ENCODE measurements at regions not wholly inside any gene's neighbourhood (a gene's known extent, or its start where the extent isn't known, plus 50 kb on each side); places are given as distances from the start of the nearest gene placed in this dataset.

- FAIRE-seq: no peak
- TF ChIP-seq POLR2AphosphoS5 (IDR thresholded peaks at IDR 0.05; ENCODE audit: low read depth, low read length): no peak
- TF ChIP-seq POLR2A (IDR thresholded peaks at IDR 0.05; ENCODE audit: low read depth, low read length): no peak
- TF ChIP-seq TAF1 (IDR thresholded peaks at IDR 0.05; ENCODE audit: borderline replicate concordance, low read depth, low read length): no peak
- no peak for DNase-seq (ENCODE audit: insufficient read length)
Measured at GRCh38 chr10:8563478-8563877, 509.0 kb downstream of the GATA3 start.

DNA sequence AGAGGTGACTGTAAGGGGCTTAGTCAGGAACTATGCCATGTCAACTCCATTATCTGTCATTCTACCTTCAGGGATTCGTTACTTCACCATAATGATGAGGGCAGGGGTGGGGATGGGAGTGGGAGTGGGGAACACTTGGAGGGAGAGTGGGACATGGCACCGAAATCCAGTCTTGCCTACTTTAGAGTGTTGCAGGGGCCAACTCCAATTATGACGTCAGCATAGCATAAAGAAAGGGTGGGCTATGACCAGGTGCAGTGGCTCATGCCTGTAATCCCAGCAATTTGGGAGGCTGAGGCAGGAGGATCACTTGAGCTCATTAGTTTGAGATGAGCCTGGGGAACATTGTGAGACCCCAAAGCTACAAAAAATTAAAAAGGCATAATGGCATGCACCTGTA lies 512.2 kb downstream of the GATA3 start:
- FAIRE-seq (no peak), DNase-seq (ENCODE audit: insufficient read length) (no peak)
- TF ChIP-seq TAF1 (IDR thresholded peaks at IDR 0.05; ENCODE audit: borderline replicate concordance, low read depth, low read length): no peak
- TF ChIP-seq POLR2A (IDR thresholded peaks at IDR 0.05; ENCODE audit: low read depth, low read length): no peak
- no peak for TF ChIP-seq POLR2AphosphoS5 (IDR thresholded peaks at IDR 0.05; ENCODE audit: low read depth, low read length)

GRCh38 chr10:8568401-8568800 lies 513.9 kb downstream of the GATA3 start:
- FAIRE-seq (no peak), DNase-seq (ENCODE audit: insufficient read length) (no peak)
- TF ChIP-seq POLR2AphosphoS5 (IDR thresholded peaks at IDR 0.05; ENCODE audit: low read depth, low read length) (no peak), TAF1 (IDR thresholded peaks at IDR 0.05; ENCODE audit: borderline replicate concordance, low read depth, low read length) (no peak), POLR2A (IDR thresholded peaks at IDR 0.05; ENCODE audit: low read depth, low read length) (no peak)

DNA sequence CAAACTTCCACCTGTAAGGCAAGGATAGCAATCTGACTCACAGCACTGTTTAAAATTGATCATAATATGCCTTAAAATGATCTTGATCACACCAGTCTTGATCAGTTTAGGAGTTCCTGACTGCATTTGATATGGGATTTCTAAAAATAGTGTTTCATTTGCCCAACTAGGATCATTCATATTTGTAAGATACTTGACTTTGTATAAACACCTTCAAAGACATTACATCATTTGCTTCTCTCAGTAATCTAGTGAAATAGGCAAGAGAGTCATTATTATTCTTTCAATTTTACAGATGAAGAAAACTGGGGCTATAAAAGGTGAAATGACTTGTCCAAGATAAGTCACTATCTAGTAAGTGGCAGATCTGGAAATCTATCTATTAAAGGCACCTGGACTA lies 521.1 kb downstream of the GATA3 start:
- TF ChIP-seq POLR2A (IDR thresholded peaks at IDR 0.05; ENCODE audit: low read depth, low read length): no peak
- no peak for TF ChIP-seq POLR2AphosphoS5 (IDR thresholded peaks at IDR 0.05; ENCODE audit: low read depth, low read length)
- TF ChIP-seq TAF1 (IDR thresholded peaks at IDR 0.05; ENCODE audit: borderline replicate concordance, low read depth, low read length): no peak
- no peak for FAIRE-seq
- DNase-seq (ENCODE audit: insufficient read length): no peak

DNA sequence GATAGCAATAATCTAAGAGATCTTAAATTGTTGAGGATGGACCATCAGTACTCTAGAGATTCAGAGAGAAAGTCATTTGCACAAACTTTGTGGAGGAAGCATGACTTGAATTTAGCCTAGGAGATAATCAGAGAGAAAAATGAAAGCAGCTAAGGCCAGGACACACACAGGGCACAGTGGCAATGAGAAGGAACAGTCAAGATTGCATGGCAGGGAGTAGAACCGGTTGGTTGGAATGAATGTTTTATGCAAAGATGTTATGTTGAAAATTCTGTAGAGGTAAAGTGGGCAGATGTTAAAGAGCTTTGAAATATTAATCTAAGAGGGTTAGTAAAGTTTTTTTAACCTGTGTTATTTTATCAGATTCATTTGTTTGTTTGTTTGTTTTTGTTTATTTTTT lies 521.8 kb downstream of the GATA3 start:
- TF ChIP-seq TAF1 (IDR thresholded peaks at IDR 0.05; ENCODE audit: borderline replicate concordance, low read depth, low read length) (no peak), POLR2AphosphoS5 (IDR thresholded peaks at IDR 0.05; ENCODE audit: low read depth, low read length) (no peak), POLR2A (IDR thresholded peaks at IDR 0.05; ENCODE audit: low read depth, low read length) (no peak)
- FAIRE-seq: no peak
- no peak for DNase-seq (ENCODE audit: insufficient read length)

- TF ChIP-seq POLR2AphosphoS5 (IDR thresholded peaks at IDR 0.05; ENCODE audit: low read depth, low read length) (no peak), POLR2A (IDR thresholded peaks at IDR 0.05; ENCODE audit: low read depth, low read length) (no peak)
- FAIRE-seq: no peak
- no peak for DNase-seq (ENCODE audit: insufficient read length)
Measured at GRCh38 chr10:8576911-8577310, 522.4 kb downstream of the GATA3 start.

DNA sequence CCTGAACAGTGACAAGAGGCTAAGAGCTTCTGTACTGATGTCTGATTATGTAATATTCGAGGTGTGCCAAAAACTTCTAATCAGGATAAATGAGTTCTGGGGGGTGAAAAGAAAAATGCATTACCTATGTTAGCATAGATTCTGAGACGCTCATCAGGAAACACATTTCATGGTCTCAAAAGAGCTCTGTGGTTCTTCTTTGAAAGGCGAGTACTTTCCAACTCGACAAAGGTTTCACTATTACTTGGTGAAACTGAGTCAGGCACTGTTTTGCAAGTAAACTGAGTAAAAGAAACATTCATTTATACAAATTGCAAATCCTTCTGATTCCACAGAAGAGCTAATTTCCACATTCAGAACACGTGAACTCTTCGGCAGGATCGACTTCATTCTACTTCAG lies 523.2 kb downstream of the GATA3 start:
- DNase-seq (ENCODE audit: insufficient read length) (no peak), FAIRE-seq (no peak)
- TF ChIP-seq POLR2A (IDR thresholded peaks at IDR 0.05; ENCODE audit: low read depth, low read length): no peak

GRCh38 chr10:8581521-8582225 lies 527.2 kb downstream of the GATA3 start:
- TF ChIP-seq POLR2AphosphoS5 (IDR thresholded peaks at IDR 0.05; ENCODE audit: low read depth, low read length) (no peak), TAF1 (IDR thresholded peaks at IDR 0.05; ENCODE audit: borderline replicate concordance, low read depth, low read length) (no peak), POLR2A (IDR thresholded peaks at IDR 0.05; ENCODE audit: low read depth, low read length) (no peak)
- DNase-seq (ENCODE audit: insufficient read length): no peak
- no peak for FAIRE-seq

DNA sequence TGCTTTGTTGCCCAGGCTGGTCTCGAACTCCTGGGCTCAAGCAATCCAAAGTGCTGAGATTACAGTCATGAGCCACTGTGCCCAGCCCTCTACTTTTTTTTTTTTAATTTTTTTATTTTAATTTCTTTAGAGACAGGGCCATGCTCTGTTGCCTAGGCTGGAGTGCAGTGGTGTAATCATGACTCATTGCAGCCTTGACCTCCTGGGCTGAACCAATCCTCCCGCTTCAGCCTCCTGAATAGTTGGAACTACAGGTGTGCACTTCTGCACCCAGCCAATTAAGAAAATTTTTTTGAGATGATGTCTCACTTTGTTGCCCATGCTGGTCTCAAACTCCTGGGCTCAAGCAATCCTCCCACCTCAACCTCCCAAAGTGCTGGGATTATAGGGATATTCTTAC lies 528.6 kb downstream of the GATA3 start:
- no peak for FAIRE-seq
- TF ChIP-seq POLR2AphosphoS5 (IDR thresholded peaks at IDR 0.05; ENCODE audit: low read depth, low read length) (no peak), POLR2A (IDR thresholded peaks at IDR 0.05; ENCODE audit: low read depth, low read length) (no peak)
- no peak for DNase-seq (ENCODE audit: insufficient read length)

DNA sequence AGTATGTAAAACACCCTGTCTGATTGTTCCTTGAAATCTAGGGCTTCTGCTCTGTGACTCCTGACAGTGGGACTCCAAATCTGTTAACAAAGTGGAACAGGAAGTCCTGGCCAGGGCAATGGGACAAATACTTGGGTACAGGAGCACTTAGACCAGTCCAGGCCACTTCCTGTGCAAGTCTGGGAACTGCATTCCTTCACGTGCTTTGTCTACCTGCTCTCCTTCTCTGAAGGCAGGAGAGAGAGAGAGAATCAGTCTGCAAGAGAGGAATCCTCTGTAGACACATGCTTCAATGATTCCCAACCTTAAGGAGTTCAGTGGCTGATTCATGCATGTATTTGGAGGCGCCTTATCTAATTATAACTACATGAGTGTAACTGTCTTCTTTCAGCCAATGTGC lies 530.2 kb downstream of the GATA3 start:
- FAIRE-seq (no peak), DNase-seq (ENCODE audit: insufficient read length) (no peak)
- TF ChIP-seq POLR2AphosphoS5 (IDR thresholded peaks at IDR 0.05; ENCODE audit: low read depth, low read length): no peak
- TF ChIP-seq POLR2A (IDR thresholded peaks at IDR 0.05; ENCODE audit: low read depth, low read length): no peak
- TF ChIP-seq TAF1 (IDR thresholded peaks at IDR 0.05; ENCODE audit: borderline replicate concordance, low read depth, low read length): no peak

GRCh38 chr10:8586504-8586903 lies 532.0 kb downstream of the GATA3 start:
- FAIRE-seq (no peak), DNase-seq (ENCODE audit: insufficient read length) (no peak)
- no peak for TF ChIP-seq TAF1 (IDR thresholded peaks at IDR 0.05; ENCODE audit: borderline replicate concordance, low read depth, low read length)
- no peak for TF ChIP-seq POLR2A (IDR thresholded peaks at IDR 0.05; ENCODE audit: low read depth, low read length)
- no peak for TF ChIP-seq POLR2AphosphoS5 (IDR thresholded peaks at IDR 0.05; ENCODE audit: low read depth, low read length)

GRCh38 chr10:8588135-8588534 lies 533.6 kb downstream of the GATA3 start:
- no peak for DNase-seq (ENCODE audit: insufficient read length)

DNA sequence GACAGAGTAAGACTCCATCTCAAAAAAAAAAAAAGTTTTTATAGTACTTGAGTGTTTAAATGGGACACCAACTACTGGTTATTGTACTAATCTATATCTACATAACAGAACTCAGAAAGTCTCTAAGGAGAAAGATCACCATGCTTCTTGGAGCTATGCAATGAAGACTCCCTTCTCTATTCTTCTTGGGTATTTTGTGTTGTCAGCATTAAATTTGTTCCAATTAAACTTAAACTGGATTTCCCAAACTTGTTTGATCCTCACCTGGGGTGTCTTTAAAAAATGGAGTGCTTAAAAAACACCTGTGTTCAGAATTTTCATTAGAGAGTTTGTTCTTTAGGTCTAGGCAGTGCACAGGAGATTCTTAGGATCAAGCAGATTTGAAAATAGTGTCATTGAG lies 536.0 kb downstream of the GATA3 start:
- TF ChIP-seq TAF1 (IDR thresholded peaks at IDR 0.05; ENCODE audit: borderline replicate concordance, low read depth, low read length) (no peak), POLR2AphosphoS5 (IDR thresholded peaks at IDR 0.05; ENCODE audit: low read depth, low read length) (no peak), POLR2A (IDR thresholded peaks at IDR 0.05; ENCODE audit: low read depth, low read length) (no peak)
- FAIRE-seq (no peak), DNase-seq (ENCODE audit: insufficient read length) (no peak)

More at GRCh38 chr10:8588135-8588534, 533.6 kb downstream of the GATA3 start:
- TF ChIP-seq POLR2AphosphoS5 (IDR thresholded peaks at IDR 0.05; ENCODE audit: low read depth, low read length) (no peak), POLR2A (IDR thresholded peaks at IDR 0.05; ENCODE audit: low read depth, low read length) (no peak), TAF1 (IDR thresholded peaks at IDR 0.05; ENCODE audit: borderline replicate concordance, low read depth, low read length) (no peak)
- FAIRE-seq: no peak
